ENCODE measurements at regions not wholly inside any gene's neighbourhood (a gene's known extent, or its start where the extent isn't known, plus 50 kb on each side); places are given as distances from the start of the nearest gene placed in this dataset.

DNA sequence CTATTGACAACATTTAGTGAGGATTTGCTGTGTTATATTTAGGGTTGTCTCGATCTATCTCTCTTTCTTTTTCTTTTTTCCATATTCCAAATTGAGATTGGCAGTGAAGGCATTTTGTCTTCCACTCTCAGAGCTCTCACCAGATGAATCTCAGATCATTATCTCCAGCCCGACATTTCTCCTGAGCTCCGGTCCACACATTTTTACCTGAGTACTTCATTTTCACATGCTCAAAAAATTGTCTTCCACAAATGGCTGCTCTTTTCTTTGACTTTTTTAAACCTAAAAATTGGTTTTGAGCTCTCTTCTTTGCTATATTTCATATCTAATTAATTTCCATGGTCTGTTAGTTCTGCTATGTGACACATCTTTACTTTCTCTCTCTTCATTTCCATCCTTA lies 56.9 kb upstream of the ASB17 start:
- Histone ChIP-seq H3K9me2 (ENCODE audit: insufficient read depth, low read length) (no peaks in the 10 kb centered on the region), H2AFZ (ENCODE audit: low read length) (no peak overlapping the region), H3K4me3 (ENCODE audit: low read depth, low read length, poor library complexity, severe bottlenecking) (no peak overlapping the region), H3K27ac (ENCODE audit: low read depth, low read length, poor library complexity, severe bottlenecking) (no peak overlapping the region), H3K4me2 (ENCODE audit: low read length) (no peak overlapping the region), H4K20me1 (ENCODE audit: insufficient read depth, low read length) (no peaks in the 10 kb centered on the region), H3K36me3 (ENCODE audit: insufficient read depth, low read length) (no peaks in the 10 kb centered on the region), H3K79me2 (ENCODE audit: insufficient read depth, low read depth, low read length) (no peaks in the 10 kb centered on the region), H3K4me1 (ENCODE audit: insufficient read depth, low read length, poor library complexity, severe bottlenecking) (no peaks in the 10 kb centered on the region), H3K9me3 (ENCODE audit: low read length) (no peaks in the 10 kb centered on the region)
- CTCF ChIA-PET (ENCODE audit: unreplicated experiment), result no interaction called here
- POLR2A ChIA-PET, result no interaction called here
- intact Hi-C loops (cut with micrococcal nuclease; ENCODE audit: unreplicated experiment), result no loop called here
- TF ChIP-seq CTCF (conservative IDR thresholded peaks at IDR 0.05; ENCODE audit: low read length), result no peak
- no peak for TF ChIP-seq EZH2phosphoT487 (IDR thresholded peaks at IDR 0.05; ENCODE audit: borderline replicate concordance, low read depth, low read length)
- no peak for DNase-seq (ENCODE audit: low spot score)
- no TSS peak for BruUV-seq (replicated peaks)

DNA sequence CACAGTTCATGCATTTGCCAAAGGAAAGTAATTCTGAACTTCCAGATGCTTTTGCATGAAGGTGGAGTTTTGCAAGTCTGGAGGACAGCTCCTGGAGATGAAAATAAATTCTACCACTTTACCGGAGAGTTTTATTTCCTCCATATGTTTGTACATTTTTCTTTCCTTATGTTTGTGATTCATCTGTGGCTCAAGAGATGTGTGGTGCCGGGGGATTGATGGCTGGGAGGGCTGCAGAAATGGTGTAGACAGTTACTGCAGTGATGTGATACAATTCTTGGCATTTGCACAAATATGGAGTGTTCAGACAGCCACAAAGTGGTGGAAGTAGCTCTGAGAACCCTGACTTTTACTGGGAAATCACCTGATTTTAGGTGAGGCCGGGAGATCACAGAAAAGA lies 58.5 kb upstream of the ASB17 start:
- intact Hi-C loops (cut with micrococcal nuclease; ENCODE audit: unreplicated experiment), result no loop called here

More for the DNA sequence above, 58.5 kb upstream of the ASB17 start:
- no TSS peak for BruUV-seq (replicated peaks)
- no peak overlapping the region for H3K27ac ChIP-seq (ENCODE audit: low read depth, low read length, poor library complexity, severe bottlenecking)
- H3K4me1 ChIP-seq (ENCODE audit: insufficient read depth, low read length, poor library complexity, severe bottlenecking), result no peaks in the 10 kb centered on the region
- H3K4me2 ChIP-seq (ENCODE audit: low read length), result no peak overlapping the region
- H3K79me2 ChIP-seq (ENCODE audit: insufficient read depth, low read depth, low read length), result no peaks in the 10 kb centered on the region
- no peak overlapping the region for H3K4me3 ChIP-seq (ENCODE audit: low read depth, low read length, poor library complexity, severe bottlenecking)
- no peaks in the 10 kb centered on the region for H3K9me3 ChIP-seq (ENCODE audit: low read length)
- ChIA-PET POLR2A (interaction anchor here (1.1 kb wide), 1 partner anchor 84 kb away, joined by 6 read pairs; no protein-coding TSS in a partner anchor), CTCF (ENCODE audit: unreplicated experiment) (no interaction called here)
- TF ChIP-seq CTCF (conservative IDR thresholded peaks at IDR 0.05; ENCODE audit: low read length), result no peak
- TF ChIP-seq EZH2phosphoT487 (IDR thresholded peaks at IDR 0.05; ENCODE audit: borderline replicate concordance, low read depth, low read length), result no peak
- no peaks in the 10 kb centered on the region for H3K36me3 ChIP-seq (ENCODE audit: insufficient read depth, low read length)
- no peak for DNase-seq (ENCODE audit: low spot score)
- H4K20me1 ChIP-seq (ENCODE audit: insufficient read depth, low read length), result no peaks in the 10 kb centered on the region
- H2AFZ ChIP-seq (ENCODE audit: low read length), result no peak overlapping the region
- H3K9me2 ChIP-seq (ENCODE audit: insufficient read depth, low read length), result no peaks in the 10 kb centered on the region

Measured in OCI-LY7 (cell line).